PFSK-1 (cell line): ENCODE measurements at regions not wholly inside any gene's neighbourhood (a gene's known extent, or its start where the extent isn't known, plus 50 kb on each side); places are given as distances from the start of the nearest gene placed in this dataset.

Experiments used
- FOXP2 ChIP-seq: optimal IDR thresholded peaks from 2 replicates; pipeline ENCODE3; 2011; ENCODE audit warnings: borderline replicate concordance, control low read depth, inconsistent platforms; ENCODE audit not compliant: insufficient read depth; ENCODE audit errors: extremely low read length, extremely low read depth
- POLR2AphosphoS5 ChIP-seq: IDR thresholded peaks from 2 replicates; pipeline ENCODE4 v1.6.1; 2012; ENCODE audit warnings: low read depth, mild to moderate bottlenecking, control low read depth, low read length, moderate library complexity
- SIN3A ChIP-seq: IDR thresholded peaks from 2 replicates; pipeline ENCODE4 v1.6.1; 2012; ENCODE audit warnings: mild to moderate bottlenecking, low read length, moderate library complexity, borderline replicate concordance; ENCODE audit not compliant: insufficient read depth
- TAF1 ChIP-seq: IDR thresholded peaks from 2 replicates; pipeline ENCODE4 v1.6.1; 2012; ENCODE audit warnings: low read length, control low read depth, borderline replicate concordance; ENCODE audit not compliant: insufficient read depth
- TF ChIP-seq, protein P1 (sequence below), 2 experiments: IDR thresholded peaks; 2 replicates each; pipeline versions ENCODE4 v1.6.1 to v1.8.0; 2011 to 2012; ENCODE audit warnings: low read depth in 2 of 2, low read length in 2 of 2, control low read depth in 1 of 2, inconsistent platforms in 1 of 2, mild to moderate bottlenecking in 1 of 2, moderate library complexity in 1 of 2; ENCODE audit not compliant: insufficient read depth in 1 of 2

DNA sequence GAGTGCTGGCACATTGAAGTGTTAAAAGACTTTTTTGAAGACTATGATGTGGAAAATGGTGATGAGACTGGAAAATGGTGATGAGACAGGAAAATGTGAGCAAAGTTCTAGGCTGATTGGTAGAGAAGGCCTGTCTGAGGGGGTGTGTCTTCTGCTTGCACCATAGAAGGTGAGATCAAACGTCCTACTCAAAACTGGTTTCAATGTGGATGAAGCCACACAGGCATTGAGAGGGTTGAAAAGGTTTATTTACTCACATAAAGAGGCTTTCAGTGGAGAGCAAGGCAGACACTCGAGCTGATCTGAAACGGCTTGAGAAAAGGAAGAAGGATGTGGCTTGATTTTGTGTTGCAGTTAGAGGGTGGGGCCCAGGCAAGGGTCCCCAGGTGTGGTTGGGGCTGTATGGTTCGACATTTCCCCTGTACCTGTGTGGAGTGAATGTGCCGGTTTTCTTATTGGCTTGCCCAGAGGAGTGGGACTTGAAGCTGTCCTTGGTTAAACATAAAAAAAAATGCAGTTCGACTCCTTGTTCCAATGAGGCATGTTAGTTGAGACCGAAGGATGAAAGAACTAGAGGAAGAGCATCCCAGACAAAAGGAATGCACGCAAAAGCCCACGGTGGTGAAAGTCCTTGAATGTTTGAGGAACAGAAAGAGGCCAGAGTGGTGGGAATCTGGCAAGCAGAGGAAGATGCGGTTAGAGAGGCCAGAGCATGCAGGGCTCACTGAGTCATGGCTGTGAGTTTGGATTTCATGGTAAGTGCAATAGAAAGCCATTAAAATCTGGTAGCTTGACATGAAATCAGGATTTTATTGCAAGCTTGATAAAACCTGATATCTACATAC lies 172.3 kb downstream of the EPM2A start:
- TF ChIP-seq, protein P1, sequence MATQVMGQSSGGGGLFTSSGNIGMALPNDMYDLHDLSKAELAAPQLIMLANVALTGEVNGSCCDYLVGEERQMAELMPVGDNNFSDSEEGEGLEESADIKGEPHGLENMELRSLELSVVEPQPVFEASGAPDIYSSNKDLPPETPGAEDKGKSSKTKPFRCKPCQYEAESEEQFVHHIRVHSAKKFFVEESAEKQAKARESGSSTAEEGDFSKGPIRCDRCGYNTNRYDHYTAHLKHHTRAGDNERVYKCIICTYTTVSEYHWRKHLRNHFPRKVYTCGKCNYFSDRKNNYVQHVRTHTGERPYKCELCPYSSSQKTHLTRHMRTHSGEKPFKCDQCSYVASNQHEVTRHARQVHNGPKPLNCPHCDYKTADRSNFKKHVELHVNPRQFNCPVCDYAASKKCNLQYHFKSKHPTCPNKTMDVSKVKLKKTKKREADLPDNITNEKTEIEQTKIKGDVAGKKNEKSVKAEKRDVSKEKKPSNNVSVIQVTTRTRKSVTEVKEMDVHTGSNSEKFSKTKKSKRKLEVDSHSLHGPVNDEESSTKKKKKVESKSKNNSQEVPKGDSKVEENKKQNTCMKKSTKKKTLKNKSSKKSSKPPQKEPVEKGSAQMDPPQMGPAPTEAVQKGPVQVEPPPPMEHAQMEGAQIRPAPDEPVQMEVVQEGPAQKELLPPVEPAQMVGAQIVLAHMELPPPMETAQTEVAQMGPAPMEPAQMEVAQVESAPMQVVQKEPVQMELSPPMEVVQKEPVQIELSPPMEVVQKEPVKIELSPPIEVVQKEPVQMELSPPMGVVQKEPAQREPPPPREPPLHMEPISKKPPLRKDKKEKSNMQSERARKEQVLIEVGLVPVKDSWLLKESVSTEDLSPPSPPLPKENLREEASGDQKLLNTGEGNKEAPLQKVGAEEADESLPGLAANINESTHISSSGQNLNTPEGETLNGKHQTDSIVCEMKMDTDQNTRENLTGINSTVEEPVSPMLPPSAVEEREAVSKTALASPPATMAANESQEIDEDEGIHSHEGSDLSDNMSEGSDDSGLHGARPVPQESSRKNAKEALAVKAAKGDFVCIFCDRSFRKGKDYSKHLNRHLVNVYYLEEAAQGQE (IDR thresholded peaks at IDR 0.05; ENCODE audit: insufficient read depth in 1 of 2, low read depth in 2 of 2, low read length in 2 of 2): no peak
- no peak for TF ChIP-seq TAF1
- TF ChIP-seq POLR2AphosphoS5: no peak
- TF ChIP-seq FOXP2: no peak
- TF ChIP-seq SIN3A: no peak

DNA sequence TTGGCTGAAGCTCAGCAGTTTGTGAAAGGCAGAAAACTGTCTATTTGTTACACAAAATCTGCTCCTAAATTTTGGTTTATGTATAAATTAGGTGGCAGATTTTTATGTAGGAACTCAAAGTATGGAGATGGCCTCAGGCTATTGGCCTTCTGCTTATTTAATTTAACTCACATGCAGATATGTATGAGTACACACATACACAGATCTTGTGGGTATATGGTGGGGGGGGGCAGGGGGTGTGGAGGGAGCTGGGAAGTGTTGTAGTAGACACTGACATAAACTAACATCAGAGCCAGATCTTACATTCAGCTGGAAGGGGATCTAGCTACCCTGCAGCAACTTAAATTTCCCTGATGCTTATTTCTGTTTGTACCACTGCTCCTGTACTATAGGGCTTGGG lies 170.8 kb downstream of the EPM2A start:
- TF ChIP-seq POLR2AphosphoS5 (no peak), SIN3A (no peak), TAF1 (no peak), FOXP2 (no peak)
- TF ChIP-seq, protein P1 (IDR thresholded peaks at IDR 0.05; ENCODE audit: insufficient read depth in 1 of 2, low read depth in 2 of 2, low read length in 2 of 2): no peak

DNA sequence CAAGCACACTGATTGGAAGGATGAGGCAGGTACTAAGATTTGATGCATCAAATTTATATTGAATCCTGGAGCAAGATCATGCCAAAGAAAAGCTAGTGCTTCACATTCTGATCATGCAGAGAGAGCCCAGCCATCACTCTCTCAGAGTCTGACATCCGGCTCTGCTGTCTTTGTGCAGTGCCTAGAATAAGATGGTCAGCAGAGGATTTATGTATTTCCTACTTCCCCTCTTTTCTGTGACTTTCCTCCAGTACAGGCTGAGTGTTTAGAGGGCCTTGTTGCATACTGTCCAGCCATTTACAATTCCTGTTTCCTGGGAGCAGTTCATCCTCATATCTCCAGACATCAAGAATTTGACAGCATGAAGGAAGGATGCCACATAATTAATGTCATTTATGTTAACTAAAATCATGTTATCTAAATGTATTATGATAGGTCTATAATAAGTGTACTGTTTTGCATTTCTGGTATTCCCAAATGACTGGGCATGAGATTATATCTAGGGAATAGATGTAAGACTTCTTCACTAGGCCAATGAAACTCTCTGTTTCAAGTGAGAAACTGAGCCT lies 167.6 kb downstream of the EPM2A start:
- TF ChIP-seq TAF1 (no peak), FOXP2 (no peak), POLR2AphosphoS5 (no peak), SIN3A (no peak)
- TF ChIP-seq, protein P1 (IDR thresholded peaks at IDR 0.05; ENCODE audit: insufficient read depth in 1 of 2, low read depth in 2 of 2, low read length in 2 of 2): no peak

DNA sequence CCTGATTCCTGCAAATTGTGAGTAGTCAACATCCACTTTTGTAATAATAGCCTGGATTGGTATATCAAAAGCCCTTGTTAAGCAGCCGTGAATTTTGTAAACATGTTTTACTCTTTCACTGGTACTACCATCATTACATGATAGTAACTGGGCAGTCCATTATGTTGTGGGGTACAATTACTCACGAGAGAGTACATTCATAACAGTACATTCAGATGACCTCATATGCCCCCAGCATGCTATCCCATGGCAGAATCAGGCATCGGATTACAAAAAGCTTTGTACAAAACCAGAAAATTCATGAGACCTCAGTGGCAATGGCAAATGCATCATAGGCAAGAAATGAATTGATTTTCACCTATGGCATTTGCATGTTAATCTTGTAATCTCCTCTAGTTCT lies 166.2 kb downstream of the EPM2A start:
- no peak for TF ChIP-seq SIN3A
- TF ChIP-seq TAF1: no peak
- no peak for TF ChIP-seq FOXP2
- TF ChIP-seq, protein P1 (IDR thresholded peaks at IDR 0.05; ENCODE audit: insufficient read depth in 1 of 2, low read depth in 2 of 2, low read length in 2 of 2): no peak
- no peak for TF ChIP-seq POLR2AphosphoS5
